ENCODE measurements at regions not wholly inside any gene's neighbourhood (a gene's known extent, or its start where the extent isn't known, plus 50 kb on each side); places are given as distances from the start of the nearest gene placed in this dataset.

DNA sequence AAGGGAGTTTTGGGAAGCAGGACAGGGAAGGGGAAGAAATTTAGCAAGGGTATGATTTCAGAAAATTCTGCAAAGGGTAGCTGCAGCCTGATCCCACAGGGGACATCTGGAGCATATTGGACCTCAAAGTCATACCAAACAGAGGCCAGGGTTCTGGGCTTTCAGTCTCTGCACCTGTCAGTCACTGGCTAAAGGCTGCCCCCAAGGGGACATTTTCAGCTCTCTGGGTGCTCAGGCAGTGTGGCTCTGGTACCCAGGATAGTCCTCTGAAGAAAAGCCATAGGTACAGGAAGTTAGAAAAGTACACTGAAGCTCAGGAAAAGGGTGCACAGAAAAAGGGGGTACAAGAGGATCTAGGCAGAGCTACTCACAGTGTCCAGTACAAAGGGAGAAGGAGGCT lies 149.2 kb downstream of the INSIG2 start:
- TF ChIP-seq, protein P1, sequence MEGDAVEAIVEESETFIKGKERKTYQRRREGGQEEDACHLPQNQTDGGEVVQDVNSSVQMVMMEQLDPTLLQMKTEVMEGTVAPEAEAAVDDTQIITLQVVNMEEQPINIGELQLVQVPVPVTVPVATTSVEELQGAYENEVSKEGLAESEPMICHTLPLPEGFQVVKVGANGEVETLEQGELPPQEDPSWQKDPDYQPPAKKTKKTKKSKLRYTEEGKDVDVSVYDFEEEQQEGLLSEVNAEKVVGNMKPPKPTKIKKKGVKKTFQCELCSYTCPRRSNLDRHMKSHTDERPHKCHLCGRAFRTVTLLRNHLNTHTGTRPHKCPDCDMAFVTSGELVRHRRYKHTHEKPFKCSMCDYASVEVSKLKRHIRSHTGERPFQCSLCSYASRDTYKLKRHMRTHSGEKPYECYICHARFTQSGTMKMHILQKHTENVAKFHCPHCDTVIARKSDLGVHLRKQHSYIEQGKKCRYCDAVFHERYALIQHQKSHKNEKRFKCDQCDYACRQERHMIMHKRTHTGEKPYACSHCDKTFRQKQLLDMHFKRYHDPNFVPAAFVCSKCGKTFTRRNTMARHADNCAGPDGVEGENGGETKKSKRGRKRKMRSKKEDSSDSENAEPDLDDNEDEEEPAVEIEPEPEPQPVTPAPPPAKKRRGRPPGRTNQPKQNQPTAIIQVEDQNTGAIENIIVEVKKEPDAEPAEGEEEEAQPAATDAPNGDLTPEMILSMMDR (IDR thresholded peaks at IDR 0.05; ENCODE audit: insufficient read depth, low read length, missing control alignments): no peak
- H3K4me3 ChIP-seq (ENCODE audit: low read depth, low read length): no peak overlapping the region
- ChIA-PET POLR2A (no interaction called here), CTCF (interaction anchor here (1.0 to 2.1 kb wide), 2 partner anchors 13 to 38 kb away, joined by 3 to 6 read pairs; no protein-coding TSS in a partner anchor)
- no peak for DNase-seq (ENCODE audit: low read depth, low spot score)

DNA sequence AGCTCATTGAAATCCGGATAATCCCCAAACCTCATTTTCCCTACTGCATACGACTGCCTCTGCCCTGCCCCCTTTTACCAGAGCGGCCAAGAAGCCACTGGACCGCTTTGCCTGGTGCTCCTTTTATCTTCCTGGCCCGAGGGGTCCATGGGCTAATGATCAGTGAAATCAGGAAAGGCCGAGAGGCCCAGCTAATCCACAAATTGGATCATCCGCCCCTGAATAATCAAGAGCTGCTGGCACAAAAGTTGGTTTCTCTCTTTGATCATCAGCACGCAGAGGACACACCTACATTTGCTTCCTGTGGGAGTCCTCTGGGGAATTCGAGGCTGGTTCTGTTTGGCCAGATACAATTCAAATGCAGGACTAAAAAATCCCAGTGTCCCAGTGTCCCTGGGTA lies 144.5 kb downstream of the INSIG2 start:
- DNase-seq (ENCODE audit: low read depth, low spot score): no peak
- CTCF ChIA-PET: interaction anchor here (3.0 kb wide), 1 partner anchor 11 kb away, joined by 15 read pairs; no protein-coding TSS in a partner anchor
- H3K4me3 ChIP-seq (ENCODE audit: low read depth, low read length): no peak overlapping the region
- POLR2A ChIA-PET: no interaction called here
- TF ChIP-seq, protein P1 (IDR thresholded peaks at IDR 0.05; ENCODE audit: insufficient read depth, low read length, missing control alignments): no peak

DNA sequence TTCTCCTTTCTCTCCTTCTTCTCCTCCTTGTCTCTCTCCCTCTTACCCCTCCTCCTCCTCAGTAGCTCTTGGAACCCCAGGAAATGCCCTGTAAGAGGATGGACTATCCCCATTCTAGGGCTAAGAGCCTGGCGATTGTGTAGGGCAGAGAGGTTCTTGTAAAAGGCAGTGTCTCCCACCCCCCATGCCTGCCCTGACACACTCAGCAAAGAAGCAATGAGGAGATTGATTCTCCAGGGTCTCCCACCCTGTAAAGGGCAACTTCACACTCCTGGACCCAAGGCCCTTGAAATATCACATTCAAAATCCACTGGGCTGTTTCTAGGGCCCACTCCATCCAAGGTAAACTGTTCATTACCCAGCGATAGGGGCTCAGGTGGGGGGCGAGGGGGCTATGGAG lies 144.1 kb downstream of the INSIG2 start:
- CTCF ChIA-PET: interaction anchor here (3.0 kb wide), 1 partner anchor 11 kb away, joined by 15 read pairs; no protein-coding TSS in a partner anchor

DNA sequence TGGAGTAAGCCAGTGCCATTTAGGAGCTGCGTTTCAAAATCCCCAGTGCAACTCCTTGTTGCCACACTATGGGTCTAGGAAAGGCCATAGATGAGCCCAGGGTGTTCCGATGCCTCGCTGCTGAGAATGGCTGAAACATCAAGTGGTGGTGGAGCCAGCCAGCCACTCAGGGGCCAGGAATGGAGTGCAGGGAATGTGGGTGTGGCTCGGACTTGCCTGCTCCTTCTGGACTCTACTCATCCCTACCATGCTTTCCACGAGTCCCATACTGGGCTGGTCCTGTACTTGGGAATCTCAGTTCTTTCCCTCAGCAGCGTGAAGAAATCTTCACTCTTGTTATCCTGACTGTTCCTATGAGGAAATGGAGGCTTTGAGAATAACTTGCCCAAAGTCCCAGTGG lies 143.5 kb downstream of the INSIG2 start:
- ChIA-PET CTCF (interaction anchor here (0.9 kb wide), 1 partner anchor 199 kb away, joined by 3 read pairs; no protein-coding TSS in a partner anchor), POLR2A (no interaction called here)
- H3K4me3 ChIP-seq (ENCODE audit: low read depth, low read length): no peak overlapping the region
- TF ChIP-seq, protein P1 (IDR thresholded peaks at IDR 0.05; ENCODE audit: insufficient read depth, low read length, missing control alignments): no peak
- no peak for DNase-seq (ENCODE audit: low read depth, low spot score)

More for the DNA sequence above, 144.1 kb downstream of the INSIG2 start:
- TF ChIP-seq, protein P1 (IDR thresholded peaks at IDR 0.05; ENCODE audit: insufficient read depth, low read length, missing control alignments): no peak
- no peak overlapping the region for H3K4me3 ChIP-seq (ENCODE audit: low read depth, low read length)
- POLR2A ChIA-PET: no interaction called here
- no peak for DNase-seq (ENCODE audit: low read depth, low spot score)

DNA sequence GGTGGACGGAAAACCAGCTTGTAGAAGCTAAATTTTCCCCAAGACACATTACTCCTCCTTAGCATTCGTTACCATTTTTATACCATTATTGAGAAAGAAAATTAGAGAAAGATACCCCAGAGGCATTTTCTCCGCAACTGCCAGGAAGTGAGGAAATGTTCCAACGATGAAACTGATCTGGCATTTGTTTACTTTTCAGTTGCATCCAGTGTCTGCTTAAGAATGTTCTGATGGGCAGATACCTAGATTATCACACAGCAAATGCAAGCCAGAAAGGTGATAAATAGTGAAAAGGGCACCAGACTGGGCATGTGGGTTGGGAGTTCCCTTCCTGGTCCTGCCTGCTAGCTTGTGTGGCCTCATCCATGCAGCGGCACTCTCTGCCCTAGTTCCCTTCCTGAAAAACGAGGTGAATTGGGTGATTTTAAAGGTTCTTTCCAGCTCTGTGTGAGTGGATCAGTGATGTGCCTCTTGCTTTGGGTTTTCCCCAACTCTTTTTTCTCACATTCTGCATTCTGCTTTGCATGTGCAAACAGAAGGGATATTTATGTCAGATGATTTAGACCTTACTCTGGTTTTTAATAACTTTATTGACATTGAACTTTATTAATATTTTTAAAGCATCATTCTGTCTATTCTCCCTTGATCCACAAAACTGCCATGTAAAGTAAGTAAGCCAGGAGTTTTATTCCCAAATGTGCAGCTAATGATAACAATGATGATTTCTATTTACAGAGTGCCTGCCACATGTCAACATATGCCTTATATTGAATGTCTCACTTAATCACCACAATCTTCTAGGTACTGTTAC lies 139.6 kb downstream of the INSIG2 start:
- ChIA-PET CTCF (interaction anchor here (1.1 to 2.2 kb wide), 3 partner anchors 14 to 628 kb away, joined by 3 to 8 read pairs (median 3); no protein-coding TSS in a partner anchor), POLR2A (no interaction called here)
- TF ChIP-seq, protein P1 (IDR thresholded peaks at IDR 0.05; ENCODE audit: insufficient read depth, low read length, missing control alignments): no peak
- H3K4me3 ChIP-seq (ENCODE audit: low read depth, low read length): no peak overlapping the region
- DNase-seq (ENCODE audit: low read depth, low spot score): no peak

DNA sequence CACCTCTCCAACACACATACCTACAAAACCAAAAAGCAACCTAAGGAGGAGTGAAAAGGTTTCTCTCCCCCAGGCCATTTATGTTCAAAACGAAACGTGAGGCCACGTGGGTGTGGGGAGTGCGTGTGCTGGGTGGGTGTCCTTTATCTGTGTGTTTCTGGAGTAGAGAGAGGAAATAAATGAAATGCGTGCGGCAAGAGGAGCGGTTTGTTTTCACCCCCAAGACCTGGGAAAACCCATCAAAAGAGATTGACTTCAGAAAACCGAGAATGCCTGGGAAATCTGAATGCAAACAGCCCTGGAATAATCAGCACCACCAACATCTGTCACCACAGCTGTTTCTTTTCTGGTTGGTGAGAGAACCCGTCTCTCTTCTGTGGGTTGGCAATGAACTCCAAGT lies 137.4 kb downstream of the INSIG2 start:
- TF ChIP-seq, protein P1 (IDR thresholded peaks at IDR 0.05; ENCODE audit: insufficient read depth, low read length, missing control alignments): no peak
- no peak for DNase-seq (ENCODE audit: low read depth, low spot score)
- POLR2A ChIA-PET: no interaction called here
- CTCF ChIA-PET: interaction anchor here (0.7 to 1.6 kb wide), 4 partner anchors 118 to 639 kb away, joined by 3 to 8 read pairs (median 4); no protein-coding TSS in a partner anchor
- H3K4me3 ChIP-seq (ENCODE audit: low read depth, low read length): no peak overlapping the region

Data from AG04449 (cell line).